Stromal cell of bone marrow (primary cell): ENCODE measurements at regions not wholly inside any gene's neighbourhood (a gene's known extent, or its start where the extent isn't known, plus 50 kb on each side); places are given as distances from the start of the nearest gene placed in this dataset.

Experiments
- DNase-seq: peaks from one replicate; pipeline ENCODE4 v3.0.0-alpha.2; 2012; ENCODE audit warnings: low read depth

- no peak for DNase-seq
Measured at GRCh38 chr4:41359836-41360213, 103.1 kb downstream of the UCHL1 start.

DNA sequence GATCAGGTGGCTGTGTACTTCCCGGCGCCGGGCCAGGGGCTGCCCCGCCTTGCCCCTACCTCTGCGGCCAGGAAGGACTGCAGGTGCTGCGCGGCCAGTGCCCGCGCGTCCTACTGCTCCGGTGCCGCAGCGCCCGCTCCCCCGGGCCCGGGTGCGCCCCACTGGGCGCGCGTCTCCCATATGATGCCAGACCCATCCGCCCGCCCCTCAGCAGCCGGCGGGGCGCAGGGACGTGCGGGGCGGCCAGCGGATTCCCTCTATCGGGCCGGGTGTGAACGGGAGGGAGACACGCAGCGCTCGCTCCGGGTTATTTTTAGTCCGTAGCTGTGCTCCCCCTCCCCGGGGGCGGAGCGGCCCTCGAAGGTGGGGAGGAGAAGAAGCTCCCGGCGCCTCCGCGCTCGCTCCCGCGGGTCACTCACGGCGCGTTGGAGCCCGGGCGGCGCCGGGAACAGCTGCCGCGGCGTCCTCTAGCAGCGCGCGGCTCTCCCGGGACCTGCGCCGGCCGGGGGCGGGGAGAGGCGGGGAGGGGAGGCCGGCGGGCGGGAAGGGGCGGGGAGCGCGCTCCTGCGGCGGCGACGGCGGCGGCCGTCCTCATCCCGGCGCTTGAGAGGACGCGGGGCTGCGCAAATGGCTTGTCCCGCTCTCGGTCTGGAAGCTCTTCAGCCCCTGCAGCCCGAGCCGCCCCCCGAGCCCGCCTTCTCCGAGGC, 103.6 kb downstream of the UCHL1 start:
- DNase-seq = no peak

GRCh38 chr4:41360921-41361793, 104.4 kb downstream of the UCHL1 start:
- no peak for DNase-seq

- no peak for DNase-seq
Measured at GRCh38 chr4:41361794-41362526, 105.2 kb downstream of the UCHL1 start.

- no peak for DNase-seq
Measured at GRCh38 chr4:41362621-41363383, 106.1 kb downstream of the UCHL1 start.

GRCh38 chr4:41363384-41363981, 106.8 kb downstream of the UCHL1 start:
- no peak for DNase-seq

DNA sequence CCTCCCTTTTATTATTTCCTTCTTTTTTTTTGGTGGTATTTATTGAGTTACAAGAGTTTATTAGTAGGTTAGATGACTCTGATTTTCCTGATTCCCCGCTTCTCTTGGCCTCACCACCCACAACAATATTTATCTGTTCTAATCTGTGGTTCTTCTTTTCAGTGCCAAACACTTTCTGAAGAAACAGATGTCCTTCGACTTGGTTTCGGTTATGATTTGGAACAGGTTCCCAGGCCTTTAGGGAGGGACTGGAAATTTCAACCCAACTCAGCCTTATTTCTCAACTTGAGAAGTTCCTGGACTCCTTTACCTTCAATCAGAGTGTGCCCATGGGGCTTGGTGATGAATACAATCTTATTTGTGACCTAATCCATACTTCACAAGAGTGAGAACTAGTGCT, 108.1 kb downstream of the UCHL1 start:
- DNase-seq = no peak

- no peak for DNase-seq
Measured at GRCh38 chr4:41365681-41366080, 109.0 kb downstream of the UCHL1 start.

- DNase-seq = no peak
Measured at GRCh38 chr4:41366911-41367517, 110.3 kb downstream of the UCHL1 start.

- no peak for DNase-seq
Measured at GRCh38 chr4:41369680-41370079, 113.0 kb downstream of the UCHL1 start.

DNA sequence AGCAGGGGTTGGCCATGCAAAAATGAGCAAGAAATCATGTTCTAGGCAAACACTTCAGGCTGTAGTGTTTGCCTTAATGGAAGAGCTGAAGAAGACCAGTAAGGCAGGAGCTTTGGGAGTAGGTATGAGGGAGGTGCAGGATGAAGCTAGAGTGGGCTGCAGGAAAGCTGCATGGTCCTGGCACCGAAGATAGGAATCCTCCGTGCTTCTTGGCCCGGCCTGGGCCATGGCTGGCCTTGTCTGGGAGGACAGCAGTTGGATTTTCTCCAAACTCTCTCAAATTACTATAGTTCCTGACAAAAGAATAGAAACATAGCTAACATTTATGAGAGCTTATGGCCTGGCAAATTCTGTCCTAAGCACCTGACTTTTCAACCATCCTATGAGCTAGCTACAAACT, 116.5 kb downstream of the UCHL1 start:
- no peak for DNase-seq

GRCh38 chr4:41374490-41374889, 117.8 kb downstream of the UCHL1 start:
- no peak for DNase-seq

- no peak for DNase-seq
Measured at GRCh38 chr4:41375561-41375960, 118.8 kb downstream of the UCHL1 start.

- no peak for DNase-seq
Measured at GRCh38 chr4:41377196-41377595, 120.5 kb downstream of the UCHL1 start.

GRCh38 chr4:41379230-41379629, 122.5 kb downstream of the UCHL1 start:
- DNase-seq = no peak

GRCh38 chr4:41380511-41381157, 123.9 kb downstream of the UCHL1 start:
- DNase-seq = no peak

GRCh38 chr4:41381384-41381783, 124.7 kb downstream of the UCHL1 start:
- DNase-seq = no peak

DNA sequence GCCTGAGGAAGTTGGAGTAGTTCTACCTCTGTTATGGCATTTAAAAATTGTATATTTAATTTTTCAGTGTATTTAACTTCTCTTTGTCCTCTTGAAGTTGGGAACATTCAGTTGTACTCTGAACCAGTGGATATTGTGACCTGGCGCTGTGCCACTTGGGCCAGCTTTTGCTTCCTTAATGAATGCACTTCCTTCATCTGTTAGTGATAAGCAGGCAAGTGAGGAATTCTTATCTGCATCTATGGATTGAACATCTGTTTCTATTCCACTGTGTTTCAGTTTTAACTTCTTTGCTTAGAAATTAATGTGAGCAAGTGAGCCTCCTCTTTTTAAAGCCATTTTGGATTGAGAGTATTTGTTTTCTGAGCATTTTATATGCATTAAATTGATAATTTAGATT, 128.3 kb downstream of the UCHL1 start:
- DNase-seq = no peak

- no peak for DNase-seq
Measured at GRCh38 chr4:41385481-41385880, 128.8 kb downstream of the UCHL1 start.

DNA sequence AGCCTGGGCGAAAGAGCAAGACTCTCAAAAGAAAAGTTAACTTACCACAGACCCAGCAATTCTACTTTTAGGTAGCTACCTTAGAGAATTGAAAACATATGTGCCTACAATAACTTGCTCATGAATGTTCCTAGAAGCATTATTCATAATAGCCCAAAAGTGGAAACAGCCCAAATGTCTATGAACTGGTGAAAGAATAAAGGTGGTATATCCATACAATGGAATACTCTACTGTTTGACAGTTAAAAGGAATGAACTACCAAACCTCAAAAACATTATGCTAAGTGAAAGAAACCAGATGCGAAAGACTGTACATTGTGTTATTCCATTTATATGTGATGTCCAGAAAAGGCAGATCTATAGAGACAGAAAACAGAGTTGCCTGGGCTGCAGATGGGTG, 131.4 kb downstream of the UCHL1 start:
- DNase-seq = no peak

GRCh38 chr4:41389356-41389755, 132.6 kb downstream of the UCHL1 start:
- no peak for DNase-seq
